Panc1 (cell line): ENCODE measurements at regions not wholly inside any gene's neighbourhood (a gene's known extent, or its start where the extent isn't known, plus 50 kb on each side); places are given as distances from the start of the nearest gene placed in this dataset.

Experiments
- ATAC-seq: fragments of 200-7000 bp; cut with Tn5 transposase; 2 replicates; pipeline ENCODE4 v1.9.1; 2020; ENCODE audit warnings: mild to moderate bottlenecking, moderate library complexity
- BruUV-seq: library from RNA; stranded (reverse); fragments of 400-500 nt; replicated peaks from 2 replicates; lab custom pipeline; 2021; lab: Mats Ljungman, UMichigan
- CTCF ChIA-PET: fragments of 300-600 bp; sonication (Branson Sonifier 250); formaldehyde crosslinking; loops from one replicate; lab custom pipeline; 2022; ENCODE audit warnings: antibody characterized with exemption; lab: Charles Lee
- POLR2A ChIA-PET: fragments of 300-600 bp; sonication (Branson Sonifier 250); formaldehyde crosslinking; loops from one replicate; lab custom pipeline; 2022; ENCODE audit warnings: antibody characterized with exemption; lab: Charles Lee
- DNase-seq: peaks from one replicate; pipeline ENCODE4 v3.0.0-alpha.2; 2010; ENCODE audit warnings: low read depth, low spot score
- H3K27ac ChIP-seq: 2 replicates; pipeline ENCODE4 v1.5.1; 2011; ENCODE audit warnings: mild to moderate bottlenecking, low read length, inconsistent platforms
- H3K27me3 ChIP-seq: fragments of 200-500 bp; sonication (Bioruptor generic); 2 replicates; pipeline ENCODE4 v1.6.0; 2014; ENCODE audit warnings: low read length, inconsistent platforms; ENCODE audit not compliant: control insufficient read depth, insufficient read depth
- H3K36me3 ChIP-seq: fragments of 200-500 bp; sonication (Bioruptor generic); 2 replicates; pipeline ENCODE4 v1.5.1; 2014; ENCODE audit warnings: inconsistent platforms, mild to moderate bottlenecking, low read length, moderate library complexity; ENCODE audit not compliant: control insufficient read depth, insufficient read depth
- H3K4me1 ChIP-seq: 2 replicates; pipeline ENCODE4 v1.5.1; 2011; ENCODE audit warnings: inconsistent platforms, mild to moderate bottlenecking, low read length, moderate library complexity; ENCODE audit not compliant: control insufficient read depth, insufficient read depth
- H3K4me3 ChIP-seq, 2 experiments: 2 replicates each; pipeline ENCODE4 v1.5.1; 2011 to 2012; ENCODE audit warnings: low read depth in 2 of 2, low read length in 2 of 2, mild to moderate bottlenecking in 2 of 2, inconsistent platforms in 1 of 2, moderate library complexity in 1 of 2
- H3K9me3 ChIP-seq: fragments of 200-500 bp; sonication (Bioruptor generic); 2 replicates; pipeline ENCODE4 v1.5.1; 2014; ENCODE audit warnings: low read depth, mild to moderate bottlenecking, inconsistent platforms, low read length, moderate library complexity; ENCODE audit not compliant: control insufficient read depth, insufficient read depth
- CTCF ChIP-seq: fragments of 450-650 bp; IDR thresholded peaks from 2 replicates; pipeline ENCODE4 v1.5.1; 2017; ENCODE audit warnings: mild to moderate bottlenecking
- POLR2AphosphoS5 ChIP-seq: IDR thresholded peaks from 2 replicates; pipeline ENCODE4 v1.6.1; 2012; ENCODE audit warnings: mild to moderate bottlenecking, low read depth, low read length, moderate library complexity
- SIN3A ChIP-seq: IDR thresholded peaks from 2 replicates; pipeline ENCODE4 v1.6.1; 2012; ENCODE audit warnings: low read depth, mild to moderate bottlenecking, low read length, moderate library complexity, borderline replicate concordance; ENCODE audit not compliant: insufficient read depth
- TCF7L2 ChIP-seq: IDR thresholded peaks from 2 replicates; pipeline ENCODE4 v1.6.1; 2011; ENCODE audit warnings: mild to moderate bottlenecking, low read depth, low read length, inconsistent platforms
- in situ Hi-C: cut with HindIII; loops from 2 replicates; pipeline ENCODE4 v1.10.0; 2016; ENCODE audit warnings: low sequenced_read_pairs, low pct_unique_long_range_greater_than_20kb
- intact Hi-C: fragments of 100-400 bp; cut with micrococcal nuclease; formaldehyde crosslinking; loops from one replicate; pipeline ENCODE4 v1.10.0; 2022; ENCODE audit not compliant: unreplicated experiment
- TF ChIP-seq, protein P1 (sequence below), 2 experiments: IDR thresholded peaks; 2 replicates each; pipeline ENCODE4 v1.6.1; 2011 to 2012; ENCODE audit warnings: low read depth in 2 of 2, control low read depth in 1 of 2, low read length in 1 of 2, mild to moderate bottlenecking in 1 of 2, moderate library complexity in 1 of 2; ENCODE audit not compliant: insufficient read depth in 1 of 2

DNA sequence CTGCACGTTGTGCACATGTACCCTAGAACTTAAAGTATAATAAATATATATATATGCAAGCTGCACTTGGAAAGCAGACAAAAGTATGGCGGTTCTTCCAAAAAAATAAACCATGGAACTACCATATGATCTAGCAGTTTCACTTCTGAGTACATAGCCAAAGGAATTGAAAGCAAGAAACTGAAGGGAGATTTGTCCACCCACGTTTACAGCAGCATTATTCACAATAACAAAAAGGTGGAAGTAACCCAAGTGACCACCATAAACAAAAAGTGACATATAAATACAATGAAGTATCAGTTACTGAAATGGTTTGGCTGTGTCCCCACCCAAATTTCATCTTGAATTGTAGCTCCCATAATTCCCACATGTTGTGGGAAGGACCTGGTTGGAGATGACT lies 525.3 kb upstream of the CELF2 start:
- H3K36me3 ChIP-seq, result no peaks in the 10 kb centered on the region
- no peaks in the 10 kb centered on the region for H3K4me1 ChIP-seq
- H3K9me3 ChIP-seq, result no peaks in the 10 kb centered on the region
- in situ Hi-C loops, result no loop called here
- CTCF ChIA-PET, result no interaction called here
- no TSS peak for BruUV-seq
- POLR2A ChIA-PET, result no interaction called here
- no peak for ATAC-seq
- H3K4me3 ChIP-seq, result no peak overlapping the region
- no peak overlapping the region for H3K27ac ChIP-seq
- intact Hi-C loops, result no loop called here
- no peak for DNase-seq
- no peaks in the 10 kb centered on the region for H3K27me3 ChIP-seq
- TF ChIP-seq CTCF (no peak), TCF7L2 (no peak), POLR2AphosphoS5 (no peak), SIN3A (no peak)
- TF ChIP-seq, protein P1, sequence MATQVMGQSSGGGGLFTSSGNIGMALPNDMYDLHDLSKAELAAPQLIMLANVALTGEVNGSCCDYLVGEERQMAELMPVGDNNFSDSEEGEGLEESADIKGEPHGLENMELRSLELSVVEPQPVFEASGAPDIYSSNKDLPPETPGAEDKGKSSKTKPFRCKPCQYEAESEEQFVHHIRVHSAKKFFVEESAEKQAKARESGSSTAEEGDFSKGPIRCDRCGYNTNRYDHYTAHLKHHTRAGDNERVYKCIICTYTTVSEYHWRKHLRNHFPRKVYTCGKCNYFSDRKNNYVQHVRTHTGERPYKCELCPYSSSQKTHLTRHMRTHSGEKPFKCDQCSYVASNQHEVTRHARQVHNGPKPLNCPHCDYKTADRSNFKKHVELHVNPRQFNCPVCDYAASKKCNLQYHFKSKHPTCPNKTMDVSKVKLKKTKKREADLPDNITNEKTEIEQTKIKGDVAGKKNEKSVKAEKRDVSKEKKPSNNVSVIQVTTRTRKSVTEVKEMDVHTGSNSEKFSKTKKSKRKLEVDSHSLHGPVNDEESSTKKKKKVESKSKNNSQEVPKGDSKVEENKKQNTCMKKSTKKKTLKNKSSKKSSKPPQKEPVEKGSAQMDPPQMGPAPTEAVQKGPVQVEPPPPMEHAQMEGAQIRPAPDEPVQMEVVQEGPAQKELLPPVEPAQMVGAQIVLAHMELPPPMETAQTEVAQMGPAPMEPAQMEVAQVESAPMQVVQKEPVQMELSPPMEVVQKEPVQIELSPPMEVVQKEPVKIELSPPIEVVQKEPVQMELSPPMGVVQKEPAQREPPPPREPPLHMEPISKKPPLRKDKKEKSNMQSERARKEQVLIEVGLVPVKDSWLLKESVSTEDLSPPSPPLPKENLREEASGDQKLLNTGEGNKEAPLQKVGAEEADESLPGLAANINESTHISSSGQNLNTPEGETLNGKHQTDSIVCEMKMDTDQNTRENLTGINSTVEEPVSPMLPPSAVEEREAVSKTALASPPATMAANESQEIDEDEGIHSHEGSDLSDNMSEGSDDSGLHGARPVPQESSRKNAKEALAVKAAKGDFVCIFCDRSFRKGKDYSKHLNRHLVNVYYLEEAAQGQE (IDR thresholded peaks at IDR 0.05; ENCODE audit: insufficient read depth in 1 of 2, low read depth in 2 of 2, low read length in 1 of 2), result no peak

DNA sequence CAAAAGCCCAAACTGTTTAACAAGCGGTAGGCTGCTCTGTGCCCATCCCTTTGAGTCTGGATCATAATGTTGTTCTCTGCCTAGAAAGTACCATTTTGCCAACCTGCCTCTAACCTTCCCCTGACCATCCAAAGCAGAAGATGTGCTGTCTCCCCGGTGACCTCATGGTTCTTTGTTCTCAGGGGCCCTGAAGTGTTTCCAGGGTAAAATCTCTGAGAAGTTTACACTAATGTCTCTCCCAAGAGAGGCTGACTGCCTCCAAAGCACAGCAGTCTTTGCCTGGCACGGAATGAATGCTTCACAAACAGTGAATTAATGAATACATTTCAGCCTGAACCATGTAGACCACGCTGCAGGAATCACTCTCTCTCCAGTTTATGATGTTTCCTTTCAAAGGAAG lies 523.8 kb upstream of the CELF2 start:
- TF ChIP-seq, protein P1 (IDR thresholded peaks at IDR 0.05; ENCODE audit: insufficient read depth in 1 of 2, low read depth in 2 of 2, low read length in 1 of 2), result no peak
- no peak for TF ChIP-seq POLR2AphosphoS5
- no peak for TF ChIP-seq CTCF
- no peak for TF ChIP-seq TCF7L2
- no peak for TF ChIP-seq SIN3A
- Histone ChIP-seq H3K27ac (no peak overlapping the region), H3K36me3 (no peaks in the 10 kb centered on the region), H3K4me3 (no peak overlapping the region), H3K9me3 (no peaks in the 10 kb centered on the region), H3K4me1 (no peaks in the 10 kb centered on the region), H3K27me3 (no peaks in the 10 kb centered on the region)
- ChIA-PET CTCF (no interaction called here), POLR2A (no interaction called here)
- in situ Hi-C loops, result no loop called here
- no peak for ATAC-seq
- no TSS peak for BruUV-seq
- no peak for DNase-seq
- intact Hi-C loops, result no loop called here
